ENCODE measurements at regions not wholly inside any gene's neighbourhood (a gene's known extent, or its start where the extent isn't known, plus 50 kb on each side); places are given as distances from the start of the nearest gene placed in this dataset.
A peak's percentile ranks its signal among the peaks of the same experiment; 100 is the strongest.

DNA sequence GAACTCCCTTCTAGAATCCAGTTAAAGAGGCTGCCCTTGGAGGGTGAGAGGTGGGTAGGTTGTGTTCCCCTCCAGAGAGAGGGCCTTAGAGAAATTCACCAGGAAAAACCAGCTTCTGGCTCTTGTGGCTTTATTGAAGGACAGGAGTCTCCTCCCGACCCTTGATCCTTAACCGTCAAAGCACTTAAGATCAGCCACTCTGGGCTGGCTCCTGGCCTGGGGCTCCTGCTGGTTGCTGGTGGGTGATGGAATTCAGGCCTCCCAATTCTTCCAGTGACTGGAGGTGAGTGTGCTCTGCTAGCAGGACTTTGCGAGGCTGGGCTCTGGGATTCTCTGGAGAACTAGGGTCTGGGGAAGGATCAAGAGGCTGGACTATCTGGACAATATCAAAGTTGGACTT lies 75.6 kb upstream of the LGSN start:
- no peaks in the 10 kb centered on the region for H3K36me3 ChIP-seq (ENCODE audit: control insufficient read depth in 1 of 2, insufficient read depth in 2 of 2, low read length in 2 of 2)
- ATAC-seq (no peak), DNase-seq (ENCODE audit: low read depth, low spot score) (no peak)
- no peak overlapping the region for H3K4me2 ChIP-seq (ENCODE audit: low read length)
- ChIA-PET RAD21 (ENCODE audit: low non-redundant PET in 1 of 2, low total read pairs in 2 of 2, uncharacterized antibody in 2 of 2, unreplicated experiment in 2 of 2) (no interaction called here), CTCF (no interaction called here), POLR2A (no interaction called here)
- no peak for TF ChIP-seq YY1 (IDR thresholded peaks at IDR 0.05; ENCODE audit: extremely low read depth, insufficient replicate concordance, low read depth, low read length)
- no peak for TF ChIP-seq EGR1 (IDR thresholded peaks at IDR 0.05; ENCODE audit: low read depth)
- no peaks in the 10 kb centered on the region for H3K27me3 ChIP-seq (ENCODE audit: insufficient read depth, low read length)
- no peaks in the 10 kb centered on the region for H3K9me3 ChIP-seq (ENCODE audit: control insufficient read depth in 1 of 2, insufficient read depth in 1 of 2, low read depth in 1 of 2, low read length in 2 of 2)
- no peak overlapping the region for H3K4me3 ChIP-seq (replicated peaks in 1 of 2; ENCODE audit: low read depth in 1 of 2, low read length in 2 of 2)
- H3K9me2 ChIP-seq (ENCODE audit: insufficient read depth): no peaks in the 10 kb centered on the region
- H4K20me1 ChIP-seq (ENCODE audit: insufficient read depth): no peaks in the 10 kb centered on the region
- intact Hi-C loops (cut with micrococcal nuclease): no loop called here
- H3K9ac ChIP-seq (ENCODE audit: low read length): no peak overlapping the region
- BruUV-seq (replicated peaks): no TSS peak
- H3K27ac ChIP-seq (ENCODE audit: low read depth, low read length): no peak overlapping the region
- no peaks in the 10 kb centered on the region for H3K79me2 ChIP-seq (ENCODE audit: insufficient read depth, low read length)
- no peaks in the 10 kb centered on the region for H3K4me1 ChIP-seq (ENCODE audit: control insufficient read depth in 1 of 2, insufficient read depth in 2 of 2, low read length in 2 of 2)
- no peak overlapping the region for H2AFZ ChIP-seq (ENCODE audit: low read depth, low read length, poor library complexity, severe bottlenecking)

DNA sequence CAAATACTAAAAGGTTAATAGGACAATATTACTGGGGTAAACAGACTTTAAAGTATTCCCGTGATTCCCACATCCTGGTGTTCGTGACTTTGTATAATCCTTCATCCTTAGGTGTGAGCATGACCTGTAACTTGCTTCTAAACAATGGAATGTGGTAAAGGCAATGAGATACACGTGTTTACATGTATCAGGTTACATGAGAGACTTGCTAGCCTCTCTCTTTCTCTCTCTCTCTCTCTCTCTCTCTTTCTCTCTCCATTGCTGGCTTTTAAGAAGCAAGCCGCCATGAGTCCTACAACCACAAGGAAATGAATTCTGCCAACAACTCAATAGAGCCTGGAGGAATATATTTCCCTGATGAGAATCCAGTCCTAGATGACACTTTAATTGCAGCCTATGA lies 83.9 kb upstream of the LGSN start:
- Histone ChIP-seq H3K9ac (ENCODE audit: low read length) (no peak overlapping the region), H3K4me2 (ENCODE audit: low read length) (no peak overlapping the region), H3K9me3 (ENCODE audit: control insufficient read depth in 1 of 2, insufficient read depth in 1 of 2, low read depth in 1 of 2, low read length in 2 of 2) (no peaks in the 10 kb centered on the region), H2AFZ (ENCODE audit: low read depth, low read length, poor library complexity, severe bottlenecking) (no peak overlapping the region), H3K4me1 (ENCODE audit: control insufficient read depth in 1 of 2, insufficient read depth in 2 of 2, low read length in 2 of 2) (no peaks in the 10 kb centered on the region), H3K4me3 (replicated peaks in 1 of 2; ENCODE audit: low read depth in 1 of 2, low read length in 2 of 2) (no peak overlapping the region), H3K36me3 (ENCODE audit: control insufficient read depth in 1 of 2, insufficient read depth in 2 of 2, low read length in 2 of 2) (no peaks in the 10 kb centered on the region), H4K20me1 (ENCODE audit: insufficient read depth) (no peaks in the 10 kb centered on the region), H3K27me3 (ENCODE audit: insufficient read depth, low read length) (no peaks in the 10 kb centered on the region), H3K79me2 (ENCODE audit: insufficient read depth, low read length) (no peaks in the 10 kb centered on the region), H3K27ac (ENCODE audit: low read depth, low read length) (no peak overlapping the region), H3K9me2 (ENCODE audit: insufficient read depth) (no peaks in the 10 kb centered on the region)
- no peak for DNase-seq (ENCODE audit: low read depth, low spot score)
- BruUV-seq (replicated peaks): no TSS peak
- ChIA-PET CTCF (no interaction called here), POLR2A (no interaction called here), RAD21 (ENCODE audit: low non-redundant PET in 1 of 2, low total read pairs in 2 of 2, uncharacterized antibody in 2 of 2, unreplicated experiment in 2 of 2) (no interaction called here)
- intact Hi-C loops (cut with micrococcal nuclease): no loop called here
- TF ChIP-seq, protein P1, sequence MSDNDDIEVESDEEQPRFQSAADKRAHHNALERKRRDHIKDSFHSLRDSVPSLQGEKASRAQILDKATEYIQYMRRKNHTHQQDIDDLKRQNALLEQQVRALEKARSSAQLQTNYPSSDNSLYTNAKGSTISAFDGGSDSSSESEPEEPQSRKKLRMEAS (IDR thresholded peaks at IDR 0.05): peak; percentile 27; the same call in 1 of the 2 replicates
- TF ChIP-seq, protein P2, sequence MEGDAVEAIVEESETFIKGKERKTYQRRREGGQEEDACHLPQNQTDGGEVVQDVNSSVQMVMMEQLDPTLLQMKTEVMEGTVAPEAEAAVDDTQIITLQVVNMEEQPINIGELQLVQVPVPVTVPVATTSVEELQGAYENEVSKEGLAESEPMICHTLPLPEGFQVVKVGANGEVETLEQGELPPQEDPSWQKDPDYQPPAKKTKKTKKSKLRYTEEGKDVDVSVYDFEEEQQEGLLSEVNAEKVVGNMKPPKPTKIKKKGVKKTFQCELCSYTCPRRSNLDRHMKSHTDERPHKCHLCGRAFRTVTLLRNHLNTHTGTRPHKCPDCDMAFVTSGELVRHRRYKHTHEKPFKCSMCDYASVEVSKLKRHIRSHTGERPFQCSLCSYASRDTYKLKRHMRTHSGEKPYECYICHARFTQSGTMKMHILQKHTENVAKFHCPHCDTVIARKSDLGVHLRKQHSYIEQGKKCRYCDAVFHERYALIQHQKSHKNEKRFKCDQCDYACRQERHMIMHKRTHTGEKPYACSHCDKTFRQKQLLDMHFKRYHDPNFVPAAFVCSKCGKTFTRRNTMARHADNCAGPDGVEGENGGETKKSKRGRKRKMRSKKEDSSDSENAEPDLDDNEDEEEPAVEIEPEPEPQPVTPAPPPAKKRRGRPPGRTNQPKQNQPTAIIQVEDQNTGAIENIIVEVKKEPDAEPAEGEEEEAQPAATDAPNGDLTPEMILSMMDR (IDR thresholded peaks at IDR 0.05 in 2 of 3, conservative IDR thresholded peaks at IDR 0.05 in 1 of 3; ENCODE audit: borderline replicate concordance in 1 of 3, insufficient read depth in 1 of 3, low read depth in 2 of 3, low read length in 2 of 3): no peak
- no peak for ATAC-seq
